ENCODE measurements at regions not wholly inside any gene's neighbourhood (a gene's known extent, or its start where the extent isn't known, plus 50 kb on each side); places are given as distances from the start of the nearest gene placed in this dataset.

DNA sequence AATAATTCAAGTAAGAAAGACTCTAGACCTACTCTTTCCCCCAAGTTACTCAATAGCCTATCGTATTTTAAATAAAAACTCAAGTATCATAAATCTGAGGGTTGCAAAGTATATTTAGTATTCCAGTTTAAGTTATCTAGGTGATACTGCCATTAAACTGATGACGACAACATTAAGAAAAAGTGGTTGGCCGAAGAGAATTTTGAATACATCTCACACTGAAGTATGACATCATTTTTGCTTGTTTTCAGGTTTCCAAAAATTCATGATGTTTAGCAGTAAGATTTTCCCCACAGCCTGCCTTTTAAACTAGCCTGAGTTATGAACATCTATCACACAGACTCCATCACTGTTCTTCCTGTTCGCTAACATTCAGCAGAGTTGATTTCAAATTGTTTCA, 102.1 kb upstream of the RAB27B start:
- Histone ChIP-seq H3K27me3 (ENCODE audit: control insufficient read depth in 3 of 3, insufficient read depth in 3 of 3, low read length in 3 of 3) (no peaks in the 10 kb centered on the region), H3K27ac (ENCODE audit: low read depth in 1 of 3, low read length in 2 of 3) (no peak overlapping the region), H3K9me3 (ENCODE audit: control insufficient read depth in 2 of 2, insufficient read depth in 1 of 2, low read depth in 1 of 2, low read length in 1 of 2) (no peaks in the 10 kb centered on the region), H3K36me3 (ENCODE audit: control insufficient read depth in 3 of 3, insufficient read depth in 2 of 3, low read depth in 1 of 3, low read length in 3 of 3) (no peaks in the 10 kb centered on the region), H3K4me1 (ENCODE audit: control insufficient read depth in 3 of 3, insufficient read depth in 2 of 3, low read depth in 1 of 3, low read length in 2 of 3) (no peaks in the 10 kb centered on the region), H3K4me3 (ENCODE audit: low read depth in 1 of 3, low read length in 3 of 3) (no peak overlapping the region)
- 92 to 96% (median 93%) methylated on average over 4 of the region's 4 CpGs for WGBS, 3 donors
- no peak for DNase-seq
- no peak for FAIRE-seq

DNA sequence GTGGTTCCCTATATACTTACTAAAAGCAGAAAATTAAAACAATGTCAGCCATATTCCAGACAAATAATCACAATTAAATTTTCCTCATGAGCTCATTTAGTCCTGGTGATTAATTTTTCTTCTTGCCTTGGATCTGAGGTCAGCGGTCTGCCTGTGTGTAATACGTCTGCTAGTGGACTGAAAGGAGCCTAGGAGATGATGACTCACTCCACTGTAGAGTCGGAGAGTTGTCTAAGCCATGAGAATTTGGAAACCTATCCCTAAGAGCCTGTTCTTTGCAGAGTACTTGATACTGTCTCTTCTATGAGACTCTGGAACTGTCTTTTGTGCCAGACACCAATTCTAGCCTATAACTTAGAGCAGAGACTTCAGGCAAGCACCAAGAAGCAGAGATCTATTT, 94.2 kb upstream of the RAB27B start:
- Histone ChIP-seq H3K9me3 (ENCODE audit: control insufficient read depth in 2 of 2, insufficient read depth in 1 of 2, low read depth in 1 of 2, low read length in 1 of 2) (no peaks in the 10 kb centered on the region), H3K27me3 (ENCODE audit: control insufficient read depth in 3 of 3, insufficient read depth in 3 of 3, low read length in 3 of 3) (no peaks in the 10 kb centered on the region), H3K27ac (ENCODE audit: low read depth in 1 of 3, low read length in 2 of 3) (no peak overlapping the region), H3K4me1 (ENCODE audit: control insufficient read depth in 3 of 3, insufficient read depth in 2 of 3, low read depth in 1 of 3, low read length in 2 of 3) (no peaks in the 10 kb centered on the region), H3K36me3 (ENCODE audit: control insufficient read depth in 3 of 3, insufficient read depth in 2 of 3, low read depth in 1 of 3, low read length in 3 of 3) (no peaks in the 10 kb centered on the region), H3K4me3 (ENCODE audit: low read depth in 1 of 3, low read length in 3 of 3) (no peak overlapping the region)
- 58 to 67% (median 67%) methylated on average over 3 of the region's 3 CpGs for WGBS, 3 donors
- no peak for DNase-seq
- FAIRE-seq = no peak

DNA sequence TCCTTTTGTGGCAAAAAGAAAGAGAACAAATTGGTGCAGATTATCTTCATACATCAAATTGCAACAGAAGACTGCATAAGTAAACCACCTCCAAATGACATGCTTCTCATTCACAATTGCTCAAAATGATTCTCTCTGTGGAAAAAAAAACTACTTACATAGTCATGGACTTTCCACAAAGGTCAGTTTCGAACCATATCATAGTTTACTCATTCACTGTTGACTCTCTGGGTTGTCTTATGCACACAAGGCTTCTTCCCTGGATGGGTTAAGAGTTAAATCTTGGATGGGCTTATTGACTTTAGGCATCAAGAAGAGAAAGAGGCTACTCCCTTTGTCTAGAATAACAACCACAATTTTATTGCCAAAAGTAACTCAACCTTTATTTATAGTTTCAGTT, 91.3 kb upstream of the RAB27B start:
- 63 to 70% (median 70%) methylated on average over 1 of the region's 1 CpG for WGBS, 3 donors
- DNase-seq = peak in 1 of 2 donors; percentile 6
- Histone ChIP-seq H3K27ac (ENCODE audit: low read depth in 1 of 3, low read length in 2 of 3) (no peak overlapping the region), H3K4me1 (ENCODE audit: control insufficient read depth in 3 of 3, insufficient read depth in 2 of 3, low read depth in 1 of 3, low read length in 2 of 3) (no peaks in the 10 kb centered on the region), H3K9me3 (ENCODE audit: control insufficient read depth in 2 of 2, insufficient read depth in 1 of 2, low read depth in 1 of 2, low read length in 1 of 2) (no peaks in the 10 kb centered on the region), H3K4me3 (ENCODE audit: low read depth in 1 of 3, low read length in 3 of 3) (no peak overlapping the region), H3K36me3 (ENCODE audit: control insufficient read depth in 3 of 3, insufficient read depth in 2 of 3, low read depth in 1 of 3, low read length in 3 of 3) (no peaks in the 10 kb centered on the region), H3K27me3 (ENCODE audit: control insufficient read depth in 3 of 3, insufficient read depth in 3 of 3, low read length in 3 of 3) (no peaks in the 10 kb centered on the region)
- no peak for FAIRE-seq

DNA sequence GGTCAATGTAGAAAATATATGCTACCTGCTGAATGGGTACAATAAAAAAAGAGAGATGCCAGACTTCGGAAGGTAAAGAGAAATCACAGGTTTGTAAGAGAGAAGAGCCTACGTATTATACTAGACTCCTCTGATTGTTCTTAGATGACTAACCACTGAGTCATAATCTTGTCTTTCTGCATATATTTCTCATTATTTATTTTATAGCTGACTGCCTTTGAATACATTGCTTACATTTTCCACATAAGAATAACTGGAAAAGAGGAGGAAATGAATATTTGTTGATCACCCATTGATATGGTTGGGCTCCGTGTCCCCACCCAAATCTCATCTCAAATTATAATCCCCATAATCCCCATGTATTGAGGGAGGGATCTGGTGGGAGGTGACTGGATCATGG, 90.3 kb upstream of the RAB27B start:
- no peak for FAIRE-seq
- Histone ChIP-seq H3K4me3 (ENCODE audit: low read depth in 1 of 3, low read length in 3 of 3) (no peak overlapping the region), H3K27me3 (ENCODE audit: control insufficient read depth in 3 of 3, insufficient read depth in 3 of 3, low read length in 3 of 3) (no peaks in the 10 kb centered on the region), H3K4me1 (ENCODE audit: control insufficient read depth in 3 of 3, insufficient read depth in 2 of 3, low read depth in 1 of 3, low read length in 2 of 3) (no peaks in the 10 kb centered on the region), H3K27ac (ENCODE audit: low read depth in 1 of 3, low read length in 2 of 3) (no peak overlapping the region), H3K36me3 (ENCODE audit: control insufficient read depth in 3 of 3, insufficient read depth in 2 of 3, low read depth in 1 of 3, low read length in 3 of 3) (no peaks in the 10 kb centered on the region), H3K9me3 (ENCODE audit: control insufficient read depth in 2 of 2, insufficient read depth in 1 of 2, low read depth in 1 of 2, low read length in 1 of 2) (no peaks in the 10 kb centered on the region)
- 77 to 90% (median 86%) methylated on average over 3 of the region's 3 CpGs for WGBS, 3 donors
- DNase-seq = no peak

DNA sequence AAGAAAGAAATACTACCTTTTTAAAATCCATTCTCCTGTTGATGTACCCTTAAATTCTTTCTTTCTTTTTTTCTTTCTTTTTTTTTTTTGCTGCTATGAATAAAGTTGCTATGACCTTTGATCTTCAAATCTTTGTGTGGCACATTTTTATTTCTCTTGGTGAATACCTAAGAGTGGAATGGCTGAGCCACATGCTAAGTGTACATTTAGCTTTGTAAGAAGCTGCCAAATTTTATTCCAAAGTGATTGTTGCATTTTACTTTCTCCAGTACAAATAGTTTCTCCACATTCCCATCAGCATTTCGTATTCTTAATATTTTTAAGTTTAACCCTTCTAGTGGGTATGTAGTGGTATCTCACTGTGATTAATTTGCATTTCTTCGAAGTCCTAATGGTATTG, 88.8 kb upstream of the RAB27B start:
- WGBS, 3 donors = 65 to 71% (median 71%) methylated on average over 2 of the region's 2 CpGs
- no peak overlapping the region for H3K4me3 ChIP-seq (ENCODE audit: low read depth in 1 of 3, low read length in 3 of 3)
- DNase-seq (no peak), FAIRE-seq (no peak)
- no peaks in the 10 kb centered on the region for H3K4me1 ChIP-seq (ENCODE audit: control insufficient read depth in 3 of 3, insufficient read depth in 2 of 3, low read depth in 1 of 3, low read length in 2 of 3)
- H3K9me3 ChIP-seq (ENCODE audit: control insufficient read depth in 2 of 2, insufficient read depth in 1 of 2, low read depth in 1 of 2, low read length in 1 of 2) = no peaks in the 10 kb centered on the region
- H3K36me3 ChIP-seq (ENCODE audit: control insufficient read depth in 3 of 3, insufficient read depth in 2 of 3, low read depth in 1 of 3, low read length in 3 of 3) = no peaks in the 10 kb centered on the region
- no peak overlapping the region for H3K27ac ChIP-seq (ENCODE audit: low read depth in 1 of 3, low read length in 2 of 3)
- no peaks in the 10 kb centered on the region for H3K27me3 ChIP-seq (ENCODE audit: control insufficient read depth in 3 of 3, insufficient read depth in 3 of 3, low read length in 3 of 3)

DNA sequence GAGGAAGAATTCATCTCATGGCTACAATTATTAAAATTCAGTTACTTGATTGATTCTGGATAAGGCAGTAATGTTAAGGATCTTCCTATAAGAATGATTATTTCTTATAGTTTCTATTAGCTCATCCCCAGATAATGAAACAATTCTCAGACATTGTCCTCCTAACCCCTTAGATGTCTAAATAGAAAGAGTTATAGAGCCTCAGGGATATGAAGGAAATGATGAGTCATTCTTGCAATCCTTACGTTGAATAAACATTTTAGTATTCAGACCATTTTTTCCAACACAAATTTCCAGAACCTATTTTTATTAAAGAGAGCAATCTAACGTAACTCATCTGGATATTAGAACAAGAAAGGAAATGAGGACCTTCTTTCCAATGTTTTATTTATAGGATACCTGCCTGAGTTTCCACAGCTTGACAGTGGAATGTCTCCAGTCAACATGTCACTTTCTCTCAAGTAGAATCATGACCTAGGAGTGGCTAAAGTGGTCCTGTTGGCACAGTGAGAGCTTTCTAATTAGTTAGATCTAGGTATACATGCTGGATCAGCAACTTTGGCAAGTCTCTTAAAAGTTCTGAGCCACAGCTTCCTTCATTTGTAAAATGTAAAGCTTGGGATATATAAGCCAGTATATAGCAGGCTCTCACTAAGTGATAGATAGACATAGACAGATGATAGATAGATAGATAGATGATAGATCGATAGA, 88.0 kb upstream of the RAB27B start:
- 62 to 81% (median 69%) methylated on average over 3 of the region's 3 CpGs for WGBS, 3 donors
- DNase-seq (no peak), FAIRE-seq (no peak)
- Histone ChIP-seq H3K4me1 (ENCODE audit: control insufficient read depth in 3 of 3, insufficient read depth in 2 of 3, low read depth in 1 of 3, low read length in 2 of 3) (no peaks in the 10 kb centered on the region), H3K9me3 (ENCODE audit: control insufficient read depth in 2 of 2, insufficient read depth in 1 of 2, low read depth in 1 of 2, low read length in 1 of 2) (no peaks in the 10 kb centered on the region), H3K27me3 (ENCODE audit: control insufficient read depth in 3 of 3, insufficient read depth in 3 of 3, low read length in 3 of 3) (no peaks in the 10 kb centered on the region), H3K4me3 (ENCODE audit: low read depth in 1 of 3, low read length in 3 of 3) (no peak overlapping the region), H3K36me3 (ENCODE audit: control insufficient read depth in 3 of 3, insufficient read depth in 2 of 3, low read depth in 1 of 3, low read length in 3 of 3) (no peaks in the 10 kb centered on the region), H3K27ac (ENCODE audit: low read depth in 1 of 3, low read length in 2 of 3) (no peak overlapping the region)

DNA sequence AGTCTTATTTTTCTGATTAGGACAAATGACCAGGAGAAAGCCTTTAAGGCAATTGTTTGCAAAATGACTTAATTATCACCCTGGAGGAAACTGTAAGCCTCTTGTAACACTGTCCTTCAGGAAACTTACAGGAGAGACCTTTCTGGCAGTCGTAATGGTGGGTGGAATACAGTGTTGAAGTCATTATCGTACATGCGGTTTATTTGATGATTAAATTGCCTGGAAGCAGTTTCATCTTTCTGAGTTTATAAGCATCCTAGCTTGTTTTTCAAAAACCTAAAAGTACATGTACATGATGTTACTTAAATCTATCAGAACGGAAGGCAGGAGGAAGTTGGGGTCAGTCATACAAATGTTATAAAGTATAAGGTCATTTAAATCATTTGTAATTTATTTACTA, 86.2 kb upstream of the RAB27B start:
- Histone ChIP-seq H3K4me1 (ENCODE audit: control insufficient read depth in 3 of 3, insufficient read depth in 2 of 3, low read depth in 1 of 3, low read length in 2 of 3) (no peaks in the 10 kb centered on the region), H3K27ac (ENCODE audit: low read depth in 1 of 3, low read length in 2 of 3) (no peak overlapping the region), H3K9me3 (ENCODE audit: control insufficient read depth in 2 of 2, insufficient read depth in 1 of 2, low read depth in 1 of 2, low read length in 1 of 2) (no peaks in the 10 kb centered on the region), H3K27me3 (ENCODE audit: control insufficient read depth in 3 of 3, insufficient read depth in 3 of 3, low read length in 3 of 3) (no peaks in the 10 kb centered on the region), H3K4me3 (ENCODE audit: low read depth in 1 of 3, low read length in 3 of 3) (no peak overlapping the region), H3K36me3 (ENCODE audit: control insufficient read depth in 3 of 3, insufficient read depth in 2 of 3, low read depth in 1 of 3, low read length in 3 of 3) (no peaks in the 10 kb centered on the region)
- WGBS, 3 donors = 70 to 90% (median 78%) methylated on average over 4 of the region's 4 CpGs
- DNase-seq = no peak
- FAIRE-seq = no peak

DNA sequence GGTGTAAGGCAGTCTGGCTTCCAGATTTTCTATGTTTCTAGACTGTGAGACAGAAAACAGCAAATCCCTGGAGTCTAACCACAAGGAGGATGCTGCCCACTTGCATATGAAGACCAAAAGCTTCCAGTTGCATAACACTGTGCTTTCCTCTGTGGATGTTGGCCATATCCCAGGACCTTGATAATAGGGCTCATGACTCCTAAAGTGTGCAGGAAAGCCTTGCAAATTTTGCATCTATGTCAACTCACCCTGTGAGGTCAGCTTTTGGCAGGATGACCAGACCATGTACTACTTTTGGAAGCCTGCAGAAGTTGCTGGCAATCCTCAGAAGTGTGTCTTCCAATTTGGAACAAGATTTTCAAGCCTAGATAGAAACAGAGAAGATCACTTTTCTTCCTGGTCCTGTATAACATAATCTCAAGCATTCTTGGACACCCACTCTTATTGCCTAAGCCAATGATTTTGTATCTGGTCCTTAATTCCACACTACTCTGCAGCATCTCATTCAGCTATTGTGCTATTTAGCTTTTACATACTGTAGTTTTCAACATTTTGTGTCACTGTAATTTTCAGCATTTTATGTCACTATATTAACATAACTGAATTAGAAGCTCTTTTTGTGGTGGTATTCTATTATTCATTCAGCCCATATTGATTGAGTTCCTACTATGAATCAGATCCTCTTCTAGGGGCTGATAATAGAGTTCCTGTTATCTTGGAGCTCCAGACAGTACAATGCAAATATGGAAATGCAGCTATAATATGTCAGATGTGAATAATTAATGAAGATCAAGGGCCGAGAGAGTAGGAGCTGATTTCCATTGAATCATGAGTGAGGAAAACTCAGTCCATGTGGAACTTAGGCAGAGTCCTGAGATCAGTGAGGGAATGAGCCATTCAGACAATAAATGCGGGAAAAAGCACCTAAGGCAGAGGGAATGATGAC, 85.3 kb upstream of the RAB27B start:
- Histone ChIP-seq H3K27ac (ENCODE audit: low read depth in 1 of 3, low read length in 2 of 3) (no peak overlapping the region), H3K27me3 (ENCODE audit: control insufficient read depth in 3 of 3, insufficient read depth in 3 of 3, low read length in 3 of 3) (no peaks in the 10 kb centered on the region), H3K36me3 (ENCODE audit: control insufficient read depth in 3 of 3, insufficient read depth in 2 of 3, low read depth in 1 of 3, low read length in 3 of 3) (no peaks in the 10 kb centered on the region), H3K4me3 (ENCODE audit: low read depth in 1 of 3, low read length in 3 of 3) (no peak overlapping the region), H3K4me1 (ENCODE audit: control insufficient read depth in 3 of 3, insufficient read depth in 2 of 3, low read depth in 1 of 3, low read length in 2 of 3) (no peaks in the 10 kb centered on the region), H3K9me3 (ENCODE audit: control insufficient read depth in 2 of 2, insufficient read depth in 1 of 2, low read depth in 1 of 2, low read length in 1 of 2) (no peaks in the 10 kb centered on the region)
- DNase-seq = no peak
- FAIRE-seq = no peak
- 77 to 88% (median 78%) methylated on average over 2 of the region's 2 CpGs for WGBS, 3 donors
